ENCODE measurements at regions not wholly inside any gene's neighbourhood (a gene's known extent, or its start where the extent isn't known, plus 50 kb on each side); places are given as distances from the start of the nearest gene placed in this dataset.

DNA sequence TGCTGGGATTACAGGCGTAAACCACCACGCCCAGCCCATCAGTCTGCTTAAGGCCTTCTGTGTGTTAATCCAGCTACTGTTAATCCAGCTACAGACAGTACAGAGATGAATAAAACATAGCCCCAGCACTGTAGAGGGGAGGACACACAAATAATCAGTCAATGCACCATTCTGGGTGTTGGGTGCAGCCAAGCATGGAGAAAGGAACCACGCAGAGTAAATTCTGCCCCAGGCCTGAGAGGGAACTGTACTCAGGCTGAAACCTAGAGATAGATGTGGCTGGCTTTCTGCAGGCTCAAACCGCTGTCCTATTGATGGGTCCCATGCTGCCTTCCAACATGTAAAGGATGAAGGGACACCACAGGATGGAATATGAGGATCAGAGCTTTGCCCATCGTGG, 136.8 kb upstream of the IGSF21 start:
- Mint-ChIP-seq H3K4me3 (no peak overlapping the region), H3K4me1 (no peaks in the 10 kb centered on the region), H3K36me3 (no peaks in the 10 kb centered on the region), H3K27me3 (ENCODE audit: low read depth in 3 of 3) (peaks cover 5 to 9% (median 5%) of the 10 kb centered on the region in 3 donors), H3K27ac (no peak overlapping the region), H3K9me3 (peaks cover 0 to 2% (median 0%) of the 10 kb centered on the region in 7 donors)
- no peaks in the 10 kb centered on the region for H4K20me1 ChIP-seq (ENCODE audit: insufficient read depth, low read length)
- H2AFZ ChIP-seq (ENCODE audit: insufficient read depth, low read depth, low read length, poor library complexity, severe bottlenecking), result no peak overlapping the region
- no peak overlapping the region for H3K4me2 ChIP-seq (replicated peaks; ENCODE audit: extremely low read depth, low read length, poor library complexity, severe bottlenecking)
- no peak for TF ChIP-seq CTCF (IDR thresholded peaks at IDR 0.05)
- H3K36me3 ChIP-seq (replicated peaks in 1 of 2; ENCODE audit: control insufficient read depth in 1 of 2, insufficient read depth in 2 of 2, low read length in 2 of 2), result no peaks in the 10 kb centered on the region
- DNase-seq, result no peak
- H3K27ac ChIP-seq (ENCODE audit: low read depth in 1 of 2, low read length in 2 of 2), result no peak overlapping the region
- H3K4me1 ChIP-seq (ENCODE audit: control insufficient read depth in 1 of 2, insufficient read depth in 2 of 2, low read length in 2 of 2), result no peaks in the 10 kb centered on the region
- no peaks in the 10 kb centered on the region for H3K27me3 ChIP-seq (ENCODE audit: control insufficient read depth in 2 of 2, insufficient read depth in 2 of 2, low read length in 2 of 2)
- no peaks in the 10 kb centered on the region for H3K9me3 ChIP-seq (replicated peaks in 1 of 2; ENCODE audit: control insufficient read depth in 1 of 2, insufficient read depth in 1 of 2, low read length in 2 of 2)
- H3K9ac ChIP-seq (ENCODE audit: insufficient read depth, low read length, poor library complexity, severe bottlenecking), result no peak overlapping the region
- H3K79me2 ChIP-seq (ENCODE audit: insufficient read depth, low read length), result no peaks in the 10 kb centered on the region
- H3K4me3 ChIP-seq (replicated peaks in 1 of 3; ENCODE audit: low read depth in 2 of 3, low read length in 3 of 3), result no peak overlapping the region
- WGBS (ENCODE audit: insufficient coverage), result 72% methylated on average over 2 of the region's 5 CpGs
- intact Hi-C loops (cut with micrococcal nuclease), result no loop called here

GRCh38 chr1:17973694-17974093, 133.9 kb upstream of the IGSF21 start:
- H3K4me3 ChIP-seq (replicated peaks in 1 of 3; ENCODE audit: low read depth in 2 of 3, low read length in 3 of 3), result no peak overlapping the region
- no peaks in the 10 kb centered on the region for H3K4me1 ChIP-seq (ENCODE audit: control insufficient read depth in 1 of 2, insufficient read depth in 2 of 2, low read length in 2 of 2)
- no peaks in the 10 kb centered on the region for H3K9me3 Mint-ChIP-seq
- H3K27me3 ChIP-seq (ENCODE audit: control insufficient read depth in 2 of 2, insufficient read depth in 2 of 2, low read length in 2 of 2), result no peaks in the 10 kb centered on the region
- no peak for TF ChIP-seq CTCF (IDR thresholded peaks at IDR 0.05)
- H2AFZ ChIP-seq (ENCODE audit: insufficient read depth, low read depth, low read length, poor library complexity, severe bottlenecking), result no peak overlapping the region
- no peaks in the 10 kb centered on the region for H3K9me3 ChIP-seq (replicated peaks in 1 of 2; ENCODE audit: control insufficient read depth in 1 of 2, insufficient read depth in 1 of 2, low read length in 2 of 2)
- intact Hi-C loops (cut with micrococcal nuclease), result no loop called here
- H3K4me2 ChIP-seq (replicated peaks; ENCODE audit: extremely low read depth, low read length, poor library complexity, severe bottlenecking), result no peak overlapping the region
- H3K9ac ChIP-seq (ENCODE audit: insufficient read depth, low read length, poor library complexity, severe bottlenecking), result no peak overlapping the region
- H3K79me2 ChIP-seq (ENCODE audit: insufficient read depth, low read length), result no peaks in the 10 kb centered on the region
- H3K4me3 Mint-ChIP-seq, result no peak overlapping the region
- H3K36me3 ChIP-seq (replicated peaks in 1 of 2; ENCODE audit: control insufficient read depth in 1 of 2, insufficient read depth in 2 of 2, low read length in 2 of 2), result no peaks in the 10 kb centered on the region
- no peak overlapping the region for H3K27ac Mint-ChIP-seq
- H4K20me1 ChIP-seq (ENCODE audit: insufficient read depth, low read length), result no peaks in the 10 kb centered on the region
- DNase-seq, result no peak
- peaks cover 2 to 5% (median 2%) of the 10 kb centered on the region in 3 donors for H3K27me3 Mint-ChIP-seq (ENCODE audit: low read depth in 3 of 3)
- no peaks in the 10 kb centered on the region for H3K36me3 Mint-ChIP-seq
- no peaks in the 10 kb centered on the region for H3K4me1 Mint-ChIP-seq
- 73% methylated on average over 5 of the region's 8 CpGs for WGBS (ENCODE audit: insufficient coverage)
- no peak overlapping the region for H3K27ac ChIP-seq (ENCODE audit: low read depth in 1 of 2, low read length in 2 of 2)

All from CD14-positive monocyte (primary cell).